Neural progenitor cell (in vitro differentiated cells): ENCODE measurements at regions not wholly inside any gene's neighbourhood (a gene's known extent, or its start where the extent isn't known, plus 50 kb on each side); places are given as distances from the start of the nearest gene placed in this dataset.

Experiments
- DNase-seq: peaks from one replicate; pipeline ENCODE4 v3.0.0-alpha.2; 2016; ENCODE audit warnings: low spot score
- H2AFZ ChIP-seq: fragments of 200-600 bp; sonication (generic); replicated peaks from 2 replicates; pipeline ENCODE4 v1.6.1; 2016; ENCODE audit warnings: antibody characterized with exemption
- H3F3A ChIP-seq: fragments of 200-600 bp; sonication (generic); 2 replicates; pipeline ENCODE4 v1.6.1; 2016; ENCODE audit warnings: antibody characterized with exemption, low read depth
- H3K27ac ChIP-seq: fragments of 200-600 bp; sonication (generic); 2 replicates; pipeline ENCODE4 v1.5.1; 2016; ENCODE audit warnings: mild to moderate bottlenecking
- H3K27me3 ChIP-seq: fragments of 200-600 bp; sonication (generic); 2 replicates; pipeline ENCODE4 v1.6.1; 2016; ENCODE audit warnings: mild to moderate bottlenecking, moderate library complexity
- H3K36me3 ChIP-seq: fragments of 200-600 bp; sonication (generic); 2 replicates; pipeline ENCODE4 v1.5.1; 2016
- H3K4me1 ChIP-seq: fragments of 200-600 bp; sonication (generic); 2 replicates; pipeline ENCODE4 v1.6.1; 2016; ENCODE audit warnings: mixed run types
- H3K4me2 ChIP-seq: fragments of 200-600 bp; sonication (generic); 2 replicates; pipeline ENCODE4 v1.6.1; 2016
- H3K4me3 ChIP-seq: fragments of 200-600 bp; sonication (generic); 2 replicates; pipeline ENCODE4 v1.5.1; 2016
- H3K79me2 ChIP-seq: fragments of 200-600 bp; sonication (generic); 2 replicates; pipeline ENCODE4 v1.6.1; 2016; ENCODE audit warnings: low read depth
- H3K9ac ChIP-seq: fragments of 200-600 bp; sonication (generic); 2 replicates; pipeline ENCODE4 v1.6.1; 2016
- H3K9me3 ChIP-seq: fragments of 200-600 bp; sonication (generic); 2 replicates; pipeline ENCODE4 v1.5.1; 2016; ENCODE audit warnings: low read depth
- H4K20me1 ChIP-seq: fragments of 200-600 bp; sonication (generic); 2 replicates; pipeline ENCODE4 v1.6.1; 2016; ENCODE audit warnings: low read depth
- H3K27ac Mint-ChIP-seq: 3 replicates; pipeline ENCODE4 v1.8.0; 2021; ENCODE audit warnings: mixed read lengths
- H3K27me3 Mint-ChIP-seq: 2 replicates; pipeline ENCODE4 v1.8.0; 2022; ENCODE audit warnings: low read depth, mild to moderate bottlenecking, inconsistent platforms, moderate library complexity, mixed read lengths; ENCODE audit not compliant: insufficient read depth
- H3K36me3 Mint-ChIP-seq: 3 replicates; pipeline ENCODE4 v1.8.0; 2021; ENCODE audit warnings: mixed read lengths
- H3K4me1 Mint-ChIP-seq: 3 replicates; pipeline ENCODE4 v1.8.0; 2021; ENCODE audit warnings: mixed read lengths
- H3K4me3 Mint-ChIP-seq: 3 replicates; pipeline ENCODE4 v1.8.0; 2021; ENCODE audit warnings: mild to moderate bottlenecking, moderate library complexity, mixed read lengths
- H3K9me3 Mint-ChIP-seq: 3 replicates; pipeline ENCODE4 v1.8.0; 2020; ENCODE audit warnings: mixed read lengths
- EZH2 ChIP-seq: fragments of 200-600 bp; sonication (generic); IDR thresholded peaks from 2 replicates; pipeline ENCODE4 v1.6.1; 2017; ENCODE audit warnings: antibody characterized with exemption, mild to moderate bottlenecking, moderate library complexity
- EZH2phosphoT487 ChIP-seq: fragments of 200-600 bp; sonication (generic); IDR thresholded peaks from 2 replicates; pipeline ENCODE4 v1.6.1; 2017; ENCODE audit warnings: antibody characterized with exemption
- TF ChIP-seq, protein P1 (sequence below): fragments of 200-600 bp; sonication (generic); IDR thresholded peaks from 2 replicates; pipeline ENCODE4 v1.5.1; 2017; ENCODE audit warnings: antibody characterized with exemption, mild to moderate bottlenecking

GRCh38 chr16:65394281-65394680 lies 272.4 kb upstream of the CDH11 start:
- no peaks in the 10 kb centered on the region for H3K9me3 ChIP-seq
- H3K79me2 ChIP-seq, result no peaks in the 10 kb centered on the region
- H3F3A ChIP-seq, result no peaks in the 10 kb centered on the region
- H3K27me3 ChIP-seq, result no peaks in the 10 kb centered on the region
- H3K4me3 Mint-ChIP-seq, result no peak overlapping the region
- TF ChIP-seq EZH2phosphoT487 (no peak), EZH2 (no peak)
- TF ChIP-seq, protein P1, sequence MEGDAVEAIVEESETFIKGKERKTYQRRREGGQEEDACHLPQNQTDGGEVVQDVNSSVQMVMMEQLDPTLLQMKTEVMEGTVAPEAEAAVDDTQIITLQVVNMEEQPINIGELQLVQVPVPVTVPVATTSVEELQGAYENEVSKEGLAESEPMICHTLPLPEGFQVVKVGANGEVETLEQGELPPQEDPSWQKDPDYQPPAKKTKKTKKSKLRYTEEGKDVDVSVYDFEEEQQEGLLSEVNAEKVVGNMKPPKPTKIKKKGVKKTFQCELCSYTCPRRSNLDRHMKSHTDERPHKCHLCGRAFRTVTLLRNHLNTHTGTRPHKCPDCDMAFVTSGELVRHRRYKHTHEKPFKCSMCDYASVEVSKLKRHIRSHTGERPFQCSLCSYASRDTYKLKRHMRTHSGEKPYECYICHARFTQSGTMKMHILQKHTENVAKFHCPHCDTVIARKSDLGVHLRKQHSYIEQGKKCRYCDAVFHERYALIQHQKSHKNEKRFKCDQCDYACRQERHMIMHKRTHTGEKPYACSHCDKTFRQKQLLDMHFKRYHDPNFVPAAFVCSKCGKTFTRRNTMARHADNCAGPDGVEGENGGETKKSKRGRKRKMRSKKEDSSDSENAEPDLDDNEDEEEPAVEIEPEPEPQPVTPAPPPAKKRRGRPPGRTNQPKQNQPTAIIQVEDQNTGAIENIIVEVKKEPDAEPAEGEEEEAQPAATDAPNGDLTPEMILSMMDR, result no peak
- no peaks in the 10 kb centered on the region for H3K36me3 ChIP-seq
- no peaks in the 10 kb centered on the region for H3K4me1 ChIP-seq
- peaks cover 7% of the 10 kb centered on the region for H3K27me3 Mint-ChIP-seq
- no peak overlapping the region for H3K27ac ChIP-seq
- no peak overlapping the region for H3K4me3 ChIP-seq
- no peak overlapping the region for H3K4me2 ChIP-seq
- no peak overlapping the region for H3K9ac ChIP-seq
- H2AFZ ChIP-seq, result no peak overlapping the region
- no peaks in the 10 kb centered on the region for H3K36me3 Mint-ChIP-seq
- H3K4me1 Mint-ChIP-seq, result peaks cover 17% of the 10 kb centered on the region
- H3K9me3 Mint-ChIP-seq, result peaks cover 5% of the 10 kb centered on the region
- H3K27ac Mint-ChIP-seq, result peak overlapping the region; percentile 58
- DNase-seq, result no peak
- no peaks in the 10 kb centered on the region for H4K20me1 ChIP-seq

DNA sequence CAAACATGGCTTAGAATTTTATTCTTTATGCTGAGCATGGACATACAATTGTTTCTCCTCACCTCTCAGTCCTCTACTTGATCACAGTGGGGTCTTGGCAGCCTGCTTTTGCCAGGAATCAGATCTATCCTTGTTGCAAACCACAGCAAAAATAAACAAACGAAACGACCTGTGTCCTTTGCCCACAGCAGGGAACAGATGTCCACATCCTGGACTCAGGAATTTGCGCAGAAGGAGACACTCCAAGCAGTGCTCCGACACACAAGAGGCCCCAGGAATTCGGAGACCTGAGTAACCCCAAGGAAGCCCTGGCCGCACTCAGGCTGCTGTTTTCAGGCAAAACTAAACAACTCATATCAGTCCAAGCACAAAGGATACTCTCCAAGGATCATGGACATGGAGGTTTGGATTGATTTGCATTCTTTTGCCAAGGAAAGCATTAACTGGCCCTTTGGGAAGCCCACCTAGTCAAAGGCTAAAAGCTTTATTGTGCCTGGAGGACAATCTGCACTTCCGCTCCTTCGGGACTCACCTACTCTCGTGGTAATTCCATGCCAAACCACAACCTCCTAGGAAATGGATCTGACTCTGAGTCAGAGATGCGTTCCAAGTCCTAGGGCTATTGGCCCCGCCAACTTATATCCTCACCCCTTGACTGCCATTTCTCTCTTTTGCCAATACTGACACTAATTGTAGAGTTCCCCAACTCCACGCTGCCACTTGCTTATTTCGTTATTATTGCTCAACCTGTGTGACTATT lies 271.1 kb upstream of the CDH11 start:
- Mint-ChIP-seq H3K4me1 (peaks cover 17% of the 10 kb centered on the region), H3K27ac (no peak overlapping the region), H3K4me3 (no peak overlapping the region), H3K9me3 (peaks cover 12% of the 10 kb centered on the region), H3K36me3 (no peaks in the 10 kb centered on the region), H3K27me3 (peaks cover 7% of the 10 kb centered on the region)
- H3K4me2 ChIP-seq, result no peak overlapping the region
- no peak overlapping the region for H3K9ac ChIP-seq
- no peaks in the 10 kb centered on the region for H3K36me3 ChIP-seq
- H3K79me2 ChIP-seq, result no peaks in the 10 kb centered on the region
- TF ChIP-seq EZH2phosphoT487 (no peak), EZH2 (no peak)
- H3F3A ChIP-seq, result no peaks in the 10 kb centered on the region
- peak overlapping the region; percentile 72 for H2AFZ ChIP-seq
- H3K27me3 ChIP-seq, result no peaks in the 10 kb centered on the region
- DNase-seq, result no peak
- H3K4me1 ChIP-seq, result no peaks in the 10 kb centered on the region
- no peak overlapping the region for H3K4me3 ChIP-seq
- H3K9me3 ChIP-seq, result no peaks in the 10 kb centered on the region
- H3K27ac ChIP-seq, result no peak overlapping the region
- no peaks in the 10 kb centered on the region for H4K20me1 ChIP-seq

DNA sequence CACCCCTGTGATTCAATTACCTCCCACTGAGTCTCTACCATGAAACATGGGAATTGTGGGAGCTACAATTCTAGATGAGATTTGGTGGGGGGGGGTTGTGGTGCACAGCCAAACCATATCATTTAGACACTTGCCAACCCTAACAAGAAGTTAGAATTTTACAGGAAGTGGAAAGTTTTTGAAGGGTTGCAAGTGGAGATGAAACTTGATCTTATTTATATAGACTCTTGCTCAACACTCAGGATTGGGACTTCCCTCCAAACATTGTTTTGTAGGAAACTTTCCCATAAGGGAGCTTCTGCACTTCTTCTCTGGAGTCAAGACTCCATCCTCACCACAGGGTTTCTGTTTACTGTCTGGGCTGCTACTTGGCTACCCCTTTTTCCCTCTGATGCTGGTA lies 266.7 kb upstream of the CDH11 start:
- H4K20me1 ChIP-seq, result no peaks in the 10 kb centered on the region
- H3K27ac ChIP-seq, result no peak overlapping the region
- no peaks in the 10 kb centered on the region for H3K27me3 ChIP-seq
- no peaks in the 10 kb centered on the region for H3F3A ChIP-seq
- H3K36me3 Mint-ChIP-seq, result no peaks in the 10 kb centered on the region
- TF ChIP-seq, protein P1, result no peak
- no peak for TF ChIP-seq EZH2phosphoT487
- TF ChIP-seq EZH2, result no peak
- H3K9me3 ChIP-seq, result no peaks in the 10 kb centered on the region
- H3K9me3 Mint-ChIP-seq, result peaks cover 16% of the 10 kb centered on the region
- H3K27me3 Mint-ChIP-seq, result peaks cover 4% of the 10 kb centered on the region
- H3K4me2 ChIP-seq, result no peak overlapping the region
- no peak overlapping the region for H2AFZ ChIP-seq
- H3K4me3 ChIP-seq, result no peak overlapping the region
- peaks cover 2% of the 10 kb centered on the region for H3K4me1 Mint-ChIP-seq
- no peak overlapping the region for H3K9ac ChIP-seq
- no peaks in the 10 kb centered on the region for H3K79me2 ChIP-seq
- H3K4me1 ChIP-seq, result no peaks in the 10 kb centered on the region
- no peak overlapping the region for H3K4me3 Mint-ChIP-seq
- H3K36me3 ChIP-seq, result no peaks in the 10 kb centered on the region
- H3K27ac Mint-ChIP-seq, result no peak overlapping the region
- DNase-seq, result no peak

DNA sequence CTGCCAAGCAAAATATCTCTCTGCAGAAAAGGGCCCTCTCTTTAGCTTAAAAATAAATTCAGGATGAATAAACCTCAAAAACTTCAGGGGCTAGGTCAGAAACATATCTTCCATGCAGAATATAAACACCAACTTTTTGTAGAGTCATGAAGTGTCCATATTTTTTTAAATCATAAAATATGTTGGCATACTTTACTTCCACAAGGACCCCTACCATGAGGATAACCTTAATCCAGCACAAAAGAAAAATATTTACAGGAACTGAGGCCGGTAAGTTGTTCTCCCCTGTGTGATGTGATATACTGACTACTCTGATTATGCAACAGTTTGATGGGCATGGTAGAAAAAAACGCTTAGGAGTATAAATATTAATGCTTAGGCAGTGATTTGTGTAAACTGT lies 264.8 kb upstream of the CDH11 start:
- H2AFZ ChIP-seq, result no peak overlapping the region
- no peaks in the 10 kb centered on the region for H3K79me2 ChIP-seq
- H3K4me1 Mint-ChIP-seq, result no peaks in the 10 kb centered on the region
- H3K36me3 ChIP-seq, result no peaks in the 10 kb centered on the region
- no peak for DNase-seq
- no peak overlapping the region for H3K4me2 ChIP-seq
- H3K36me3 Mint-ChIP-seq, result no peaks in the 10 kb centered on the region
- H3K4me1 ChIP-seq, result no peaks in the 10 kb centered on the region
- no peaks in the 10 kb centered on the region for H3K27me3 ChIP-seq
- no peak overlapping the region for H3K4me3 ChIP-seq
- H3F3A ChIP-seq, result no peaks in the 10 kb centered on the region
- no peaks in the 10 kb centered on the region for H4K20me1 ChIP-seq
- no peak overlapping the region for H3K4me3 Mint-ChIP-seq
- TF ChIP-seq, protein P1, result no peak
- no peak for TF ChIP-seq EZH2
- TF ChIP-seq EZH2phosphoT487, result no peak
- no peaks in the 10 kb centered on the region for H3K9me3 ChIP-seq
- H3K27ac Mint-ChIP-seq, result no peak overlapping the region
- peaks cover 16% of the 10 kb centered on the region for H3K9me3 Mint-ChIP-seq
- no peak overlapping the region for H3K9ac ChIP-seq
- no peak overlapping the region for H3K27ac ChIP-seq
- H3K27me3 Mint-ChIP-seq, result peaks cover 2% of the 10 kb centered on the region
